HG03575 (cell line): ENCODE measurements at regions not wholly inside any gene's neighbourhood (a gene's known extent, or its start where the extent isn't known, plus 50 kb on each side); places are given as distances from the start of the nearest gene placed in this dataset.
A peak's percentile ranks its signal among the peaks of the same experiment; 100 is the strongest.

ENCODE experiments used
- ATAC-seq: cut with Tn5 transposase; IDR thresholded peaks from one replicate; pipeline ENCODE4 v1.9.1; 2021; ENCODE audit not compliant: unreplicated experiment, insufficient number of reproducible peaks, low FRiP score; ENCODE audit errors: extremely low read depth

GRCh38 chr2:11983870-11984269 is 237.4 kb downstream of the LPIN1 start:
- no peak for ATAC-seq

GRCh38 chr2:11984316-11985158 is 238.1 kb downstream of the LPIN1 start:
- no peak for ATAC-seq

DNA sequence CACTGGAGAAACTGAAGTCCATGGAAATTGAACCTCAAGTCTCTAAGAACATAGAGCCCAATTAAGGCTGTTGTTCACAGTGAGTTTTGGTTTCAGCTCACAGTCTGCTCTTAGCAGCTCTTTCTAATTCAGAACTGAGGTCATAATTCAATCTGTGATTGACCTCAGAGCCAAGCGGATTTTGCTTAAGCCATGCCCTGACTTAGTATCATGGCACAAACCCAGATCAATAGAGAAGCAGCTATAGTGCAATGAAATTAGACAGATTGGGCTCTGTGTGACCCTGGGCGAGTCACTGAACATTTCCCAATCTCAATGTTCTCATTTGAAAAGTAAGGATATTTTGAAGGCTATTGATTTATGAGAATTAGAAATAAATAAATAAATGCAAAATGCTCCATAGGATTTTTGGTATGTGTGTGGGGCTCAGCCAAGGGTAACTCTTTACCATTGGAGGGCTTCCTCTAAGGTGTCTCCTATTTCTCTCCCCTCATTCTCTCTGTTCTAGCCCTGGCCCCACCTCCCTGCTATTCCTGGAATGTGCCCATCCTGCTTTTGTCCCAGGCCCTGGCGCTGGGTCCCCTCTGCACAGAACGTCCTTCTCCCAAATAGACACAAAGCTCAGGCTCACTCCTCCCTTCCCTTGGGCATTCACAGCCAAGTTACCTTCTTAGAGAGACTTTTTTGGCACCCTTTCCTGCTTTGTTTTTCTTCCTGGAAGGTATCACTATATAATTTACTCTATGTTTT is 239.6 kb downstream of the LPIN1 start:
- ATAC-seq = no peak

- no peak for ATAC-seq
Measured at GRCh38 chr2:11987151-11987550, 240.7 kb downstream of the LPIN1 start.

GRCh38 chr2:11988691-11989353 is 242.4 kb downstream of the LPIN1 start:
- ATAC-seq = no peak

DNA sequence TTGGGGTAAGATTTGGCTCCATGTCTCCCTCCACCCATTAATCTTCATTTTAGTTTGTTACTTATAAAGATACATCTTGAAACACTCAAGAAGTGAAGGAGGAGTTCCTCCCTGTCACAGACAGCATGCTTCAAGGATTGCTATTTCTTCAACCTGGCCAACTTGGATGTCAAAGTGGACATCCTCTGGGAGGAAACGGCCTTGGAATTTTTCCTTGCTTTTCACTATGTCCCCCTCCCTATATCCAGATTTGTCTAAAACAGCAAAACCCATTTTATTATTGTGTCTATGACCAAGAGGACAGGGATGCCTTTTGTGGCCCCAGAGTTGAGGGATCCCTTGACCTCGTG is 242.9 kb downstream of the LPIN1 start:
- ATAC-seq = no peak

GRCh38 chr2:11990576-11990975 is 244.1 kb downstream of the LPIN1 start:
- no peak for ATAC-seq

DNA sequence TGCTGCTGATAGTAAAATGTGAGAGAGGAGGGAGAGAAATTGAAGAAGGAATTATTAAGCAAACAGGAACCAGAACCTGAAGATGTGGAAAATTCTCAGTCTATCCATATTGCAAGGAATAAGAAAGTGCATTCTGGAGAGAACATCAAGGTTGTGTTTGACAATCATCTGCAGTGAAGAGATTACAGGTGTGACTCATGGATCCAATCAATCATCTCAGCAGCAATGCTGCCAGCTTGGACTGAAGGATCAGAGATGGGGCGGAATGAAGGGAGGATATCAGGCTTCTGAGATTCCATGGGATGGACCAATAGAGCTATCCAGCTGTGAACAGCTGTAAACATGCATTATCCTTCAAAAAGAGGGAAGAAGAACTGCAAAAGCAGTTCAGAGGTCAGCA is 247.3 kb downstream of the LPIN1 start:
- ATAC-seq = no peak

DNA sequence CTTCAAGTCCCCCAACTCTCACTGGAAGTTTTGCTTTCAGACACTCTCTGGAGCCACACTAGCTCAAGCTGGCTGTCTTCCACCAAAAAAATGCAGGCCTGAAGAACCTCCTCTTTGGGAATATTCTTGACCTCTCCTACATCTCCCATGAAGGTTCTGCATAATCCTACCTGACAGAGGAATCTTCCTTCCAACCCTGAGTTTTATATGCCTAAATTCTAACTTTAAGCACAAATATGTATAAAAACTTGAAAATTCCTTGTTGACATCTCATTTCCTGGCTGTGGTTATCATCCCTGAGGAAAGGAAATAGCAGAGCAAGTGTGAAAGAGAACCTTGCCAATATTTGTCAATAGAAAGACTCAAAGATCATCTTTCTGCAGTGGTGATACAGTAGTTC is 249.0 kb downstream of the LPIN1 start:
- no peak for ATAC-seq

DNA sequence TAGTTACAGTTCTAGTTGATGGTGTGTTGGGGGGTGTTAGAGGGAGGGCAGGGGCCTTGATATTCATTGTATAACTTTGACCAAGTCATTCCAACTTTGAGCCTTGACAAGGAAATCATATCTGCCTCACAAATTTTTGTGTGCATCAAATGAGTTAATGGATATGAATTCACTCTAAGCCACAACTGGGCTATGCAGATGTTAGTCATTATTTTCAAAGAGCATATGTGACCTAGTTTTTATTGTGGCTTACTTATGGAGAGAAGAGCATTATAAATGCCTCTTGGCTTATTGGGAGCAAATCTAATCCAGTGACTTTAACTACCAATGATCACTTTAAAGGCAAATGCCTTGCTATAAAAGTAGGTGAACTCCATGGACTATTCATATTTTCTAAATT is 250.2 kb downstream of the LPIN1 start:
- ATAC-seq = no peak

DNA sequence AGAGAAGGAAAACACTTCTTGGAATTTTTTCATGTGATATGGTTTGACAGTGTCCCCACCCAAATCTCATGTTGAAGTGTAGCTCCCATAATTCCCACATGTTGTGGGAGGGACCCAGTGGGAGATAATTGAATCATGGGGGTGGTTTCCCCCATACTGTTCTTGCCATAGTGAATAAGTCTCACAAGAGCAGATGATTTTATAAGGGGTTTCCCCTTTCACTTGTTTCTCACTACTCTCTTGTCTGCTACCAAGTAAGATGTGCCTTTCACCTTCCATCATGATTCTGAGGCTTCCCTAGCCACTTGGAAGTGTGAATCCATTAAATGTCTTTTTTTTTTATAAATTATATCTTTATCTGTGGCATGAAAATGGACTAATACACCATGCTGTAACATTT is 250.7 kb downstream of the LPIN1 start:
- ATAC-seq = no peak

- ATAC-seq = no peak
Measured at GRCh38 chr2:11998218-11998617, 251.8 kb downstream of the LPIN1 start.

DNA sequence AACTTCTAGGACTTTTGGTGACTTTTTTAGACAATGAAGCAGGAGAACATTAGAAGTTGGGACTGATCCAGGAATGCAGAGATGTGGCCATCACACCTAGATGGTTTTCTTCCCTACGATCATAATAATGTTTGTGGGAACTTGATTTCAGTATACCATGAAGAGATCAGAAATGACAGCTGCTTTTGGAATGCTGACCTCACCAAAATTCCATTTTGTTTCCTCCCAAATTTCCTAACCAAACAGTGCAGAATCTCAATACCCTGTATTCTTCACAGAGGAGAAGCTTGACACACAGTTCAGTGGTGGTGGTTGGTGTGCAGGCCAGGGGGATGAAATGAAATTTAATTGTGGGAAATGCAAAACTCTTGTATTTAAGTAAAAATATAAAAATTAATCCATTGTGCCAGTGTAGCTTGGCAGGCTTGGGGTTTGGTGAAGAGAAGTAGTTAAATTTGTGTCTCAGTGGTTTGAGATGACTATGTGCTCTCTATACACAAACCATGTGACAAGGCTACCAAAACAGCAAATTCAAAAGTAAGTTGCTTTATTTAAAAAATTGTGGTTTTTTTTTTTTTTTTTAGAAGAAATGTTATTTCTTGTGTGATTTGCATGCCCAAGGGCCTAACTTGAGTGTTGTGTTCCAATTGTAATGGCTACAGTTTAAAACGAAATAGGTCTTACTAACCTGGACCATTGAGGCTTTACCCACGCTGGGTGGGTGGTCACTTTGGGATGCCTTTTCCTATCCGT is 252.4 kb downstream of the LPIN1 start:
- ATAC-seq = no peak

DNA sequence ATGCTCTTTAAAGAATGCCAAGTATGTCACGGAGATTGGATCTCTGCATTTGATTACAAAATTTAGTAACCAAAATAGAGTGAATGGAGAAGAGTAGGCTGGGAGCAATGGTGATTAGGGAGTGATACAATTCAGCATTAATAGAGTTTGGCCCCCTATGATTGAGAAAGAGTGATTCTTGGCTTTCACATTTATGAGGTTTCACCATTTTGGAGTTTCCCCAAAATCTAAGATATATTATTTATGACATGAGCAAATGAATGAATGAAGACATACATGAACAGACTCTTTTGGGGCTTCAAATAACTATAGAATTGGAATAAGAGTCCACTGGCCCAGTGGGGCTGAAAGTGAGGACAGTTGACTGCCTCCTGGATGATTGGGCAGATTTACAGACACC is 255.2 kb downstream of the LPIN1 start:
- no peak for ATAC-seq

GRCh38 chr2:12002215-12002614 is 255.8 kb downstream of the LPIN1 start:
- ATAC-seq = no peak

DNA sequence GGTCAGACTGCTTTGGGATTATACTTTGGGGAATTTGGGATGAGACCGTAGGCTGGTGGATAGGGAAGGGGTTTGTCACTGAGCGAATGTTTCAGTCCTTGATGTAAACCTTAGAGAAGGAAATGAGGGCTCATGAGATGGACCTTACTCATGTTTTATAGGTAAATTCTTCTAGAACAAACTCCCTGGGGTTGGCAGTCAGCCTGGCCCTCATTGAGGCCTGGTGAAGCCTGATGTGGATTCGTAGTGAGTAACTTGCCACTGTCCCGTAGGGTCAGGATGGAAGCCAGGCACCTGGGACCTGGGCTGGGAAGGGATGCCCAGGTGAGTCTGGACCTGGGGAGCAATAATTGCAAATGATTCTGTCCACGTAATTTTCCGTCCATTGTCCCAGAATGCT is 258.3 kb downstream of the LPIN1 start:
- ATAC-seq = no peak

GRCh38 chr2:12005886-12006681 is 259.7 kb downstream of the LPIN1 start:
- ATAC-seq = peak; percentile 56

- no peak for ATAC-seq
Measured at GRCh38 chr2:12006850-12007249, 260.4 kb downstream of the LPIN1 start.

- ATAC-seq = no peak
Measured at GRCh38 chr2:12007282-12007681, 260.9 kb downstream of the LPIN1 start.
